Naive thymus-derived CD8-positive, alpha-beta T cell (primary cell): ENCODE measurements at regions not wholly inside any gene's neighbourhood (a gene's known extent, or its start where the extent isn't known, plus 50 kb on each side); places are given as distances from the start of the nearest gene placed in this dataset.

Experiments used
- ATAC-seq, 2 donors: fragments of 150-1000 bp; cut with Tn5 transposase in 1 of 2; sonication (Bioruptor Pico), chemical (Tn5 transposase) in 1 of 2; 1 replicate in 1 of 2; 2 replicates in 1 of 2; pipeline ENCODE4 v1.10.0; 2021; ENCODE audit warnings: mild to moderate bottlenecking in 2 of 2, moderate library complexity in 2 of 2
- POLR2A ChIA-PET: fragments of 350-600 bp; sonication (Branson Sonifier 250); formaldehyde crosslinking; loops from one replicate; lab custom pipeline; 2021; ENCODE audit warnings: antibody characterized with exemption; lab: Charles Lee
- DNase-seq, 10 donors: peaks; one replicate each; pipeline versions ENCODE4 v3.0.0 to v3.0.0-alpha.2; 2020 to 2022
- H3K27ac Mint-ChIP-seq, 10 donors: one replicate each; pipeline ENCODE4 v1.8.0; 2020 to 2022; ENCODE audit warnings: mild to moderate bottlenecking in 10 of 10, mixed read lengths in 10 of 10, moderate library complexity in 4 of 10, inconsistent platforms in 1 of 10
- H3K27me3 Mint-ChIP-seq, 5 donors: one replicate each; pipeline ENCODE4 v1.8.0; 2021 to 2022; ENCODE audit warnings: mixed read lengths in 5 of 5
- H3K36me3 Mint-ChIP-seq, 3 donors: one replicate each; pipeline ENCODE4 v1.8.0; 2020 to 2022; ENCODE audit warnings: mixed read lengths in 3 of 3, mild to moderate bottlenecking in 2 of 3, inconsistent platforms in 1 of 3
- H3K4me1 Mint-ChIP-seq, 4 donors: one replicate each; pipeline ENCODE4 v1.8.0; 2021 to 2022; ENCODE audit warnings: mixed read lengths in 4 of 4
- H3K4me3 Mint-ChIP-seq, 10 donors: one replicate each; pipeline ENCODE4 v1.8.0; 2020 to 2022; ENCODE audit warnings: mild to moderate bottlenecking in 10 of 10, mixed read lengths in 10 of 10, moderate library complexity in 6 of 10, inconsistent platforms in 1 of 10
- H3K9me3 Mint-ChIP-seq, 9 donors: one replicate each; pipeline ENCODE4 v1.8.0; 2020 to 2022; ENCODE audit warnings: mixed read lengths in 9 of 9, mild to moderate bottlenecking in 3 of 9, inconsistent platforms in 1 of 9, moderate library complexity in 1 of 9

DNA sequence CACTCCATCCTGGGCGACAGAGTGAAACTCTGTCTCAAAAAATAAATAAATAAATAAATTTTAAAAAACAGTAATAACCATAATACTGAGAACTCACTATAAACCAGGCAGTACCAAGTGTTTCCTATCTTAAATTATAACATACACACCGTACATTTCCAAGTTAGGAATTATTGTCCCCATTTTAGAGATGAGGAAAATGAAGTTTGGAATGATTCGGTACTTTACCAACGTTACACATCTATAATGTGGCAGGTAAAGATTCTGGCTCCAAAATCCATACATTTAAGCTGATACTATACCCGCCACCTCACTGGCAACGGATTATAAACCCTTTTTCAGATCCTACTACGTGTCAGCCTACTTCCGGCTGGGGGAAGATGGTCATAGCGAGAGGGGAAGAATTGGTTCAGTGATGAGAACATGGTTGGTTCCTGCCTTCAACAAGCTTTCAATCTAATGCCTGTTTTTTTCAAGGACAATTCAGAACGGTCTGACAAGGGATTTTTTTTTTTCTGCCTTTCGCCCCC lies 105.9 kb upstream of the ATF7IP start:
- peaks cover 0 to 13% (median 9%) of the 10 kb centered on the region in 9 donors for H3K9me3 Mint-ChIP-seq
- peak overlapping the region in 1 of 10 donors; percentile 19 for H3K4me3 Mint-ChIP-seq

DNA sequence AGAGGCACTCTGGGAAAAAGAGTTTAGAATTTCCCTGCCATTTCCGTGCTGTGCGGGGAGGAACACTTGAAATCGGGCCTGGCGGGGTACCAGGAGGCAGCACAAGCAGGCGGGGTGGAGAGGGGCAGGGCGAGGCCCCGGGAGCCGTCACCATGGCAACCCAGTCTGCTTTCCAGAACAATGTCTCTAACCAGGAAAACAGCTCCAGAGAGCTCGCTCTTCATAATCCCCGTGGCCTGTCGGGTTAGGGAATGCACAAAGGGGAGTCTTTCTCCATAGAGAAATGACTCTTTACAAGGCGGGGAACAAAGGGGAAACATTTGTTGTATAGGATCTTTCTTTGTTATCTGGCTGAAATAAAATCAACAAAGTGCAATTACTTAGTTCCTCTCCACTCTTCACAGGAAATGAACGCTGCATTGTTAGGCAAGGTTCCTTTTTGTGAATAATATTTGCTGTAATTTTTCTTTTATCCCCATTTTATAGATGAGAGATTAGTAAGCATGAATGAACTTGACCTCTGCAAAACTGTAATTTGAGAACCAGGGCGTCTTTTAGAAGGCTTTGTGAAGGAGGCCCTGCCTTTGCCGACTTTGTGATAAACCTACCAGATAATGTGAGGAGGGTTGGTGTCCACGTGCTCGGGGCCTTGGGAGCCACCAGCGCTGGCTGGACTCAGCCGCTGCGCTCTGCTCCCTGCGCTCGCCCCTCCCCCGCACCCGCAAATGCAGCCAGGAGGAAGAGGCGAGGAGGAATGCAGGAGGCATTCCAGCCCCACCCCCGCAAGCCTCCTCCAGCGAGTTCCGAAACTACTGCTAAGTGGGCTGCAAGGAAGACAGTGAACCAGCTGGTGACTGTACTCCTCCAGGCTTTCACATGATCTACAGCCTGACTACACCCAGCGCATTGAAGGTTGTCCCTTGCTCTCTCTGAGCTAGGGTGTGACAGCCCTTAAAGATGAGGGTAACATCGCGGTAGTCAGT lies 105.2 kb upstream of the ATF7IP start:
- ATAC-seq (no peak), DNase-seq (peak in 2 of 10 donors; percentile 12 to 63)
- Mint-ChIP-seq H3K4me3 (peak overlapping the region in 1 of 10 donors; percentile 19), H3K27me3 (no peaks in the 10 kb centered on the region), H3K36me3 (no peaks in the 10 kb centered on the region), H3K4me1 (peaks cover 24 to 74% (median 49%) of the 10 kb centered on the region in 4 donors), H3K27ac (peak overlapping the region; percentile 11 to 91 (median 54)), H3K9me3 (peaks cover 0 to 13% (median 9%) of the 10 kb centered on the region in 9 donors)
- POLR2A ChIA-PET = interaction anchor here (2.0 kb wide), 1 partner anchor 106 kb away, joined by 15 read pairs; the partner anchor contains the start of gene ATF7IP

More for the DNA sequence above, 105.9 kb upstream of the ATF7IP start:
- H3K36me3 Mint-ChIP-seq = no peaks in the 10 kb centered on the region
- DNase-seq (no peak), ATAC-seq (no peak)
- H3K27me3 Mint-ChIP-seq = no peaks in the 10 kb centered on the region
- peak overlapping the region in 9 of 10 donors; percentile 44 to 99 (median 58) for H3K27ac Mint-ChIP-seq
- H3K4me1 Mint-ChIP-seq = peaks cover 25 to 80% (median 56%) of the 10 kb centered on the region in 4 donors
- POLR2A ChIA-PET = interaction anchor here (2.0 kb wide), 1 partner anchor 106 kb away, joined by 15 read pairs; the partner anchor contains the start of gene ATF7IP

DNA sequence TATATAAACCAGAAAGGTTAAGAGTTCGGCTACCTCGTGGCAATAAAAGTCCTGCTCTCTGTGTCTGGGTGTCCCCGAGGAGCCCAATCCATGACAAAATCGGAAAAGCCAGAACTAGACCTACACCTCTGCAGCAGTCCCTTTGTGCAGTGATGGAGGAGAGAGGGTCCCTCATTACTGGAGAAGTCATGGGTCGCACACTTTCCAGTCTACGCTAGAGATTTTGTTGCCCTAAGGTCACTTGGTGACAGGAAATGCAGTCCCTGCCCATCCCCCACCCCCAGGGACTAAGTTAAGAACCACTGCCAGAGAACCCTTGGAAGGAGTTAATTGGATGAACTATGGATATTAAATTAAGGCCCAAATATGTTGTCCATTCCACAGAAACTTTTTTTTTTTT lies 104.4 kb upstream of the ATF7IP start:
- Mint-ChIP-seq H3K4me3 (peak overlapping the region in 1 of 10 donors; percentile 20), H3K36me3 (no peaks in the 10 kb centered on the region), H3K9me3 (peaks cover 0 to 13% (median 9%) of the 10 kb centered on the region in 9 donors), H3K4me1 (peaks cover 20 to 66% (median 41%) of the 10 kb centered on the region in 4 donors), H3K27ac (peak overlapping the region in 7 of 10 donors; percentile 13 to 79 (median 50)), H3K27me3 (no peaks in the 10 kb centered on the region)
- ATAC-seq = no peak
- POLR2A ChIA-PET = interaction anchor here (2.0 kb wide), 1 partner anchor 105 kb away, joined by 15 read pairs; the partner anchor contains the start of gene ATF7IP
- DNase-seq = no peak

DNA sequence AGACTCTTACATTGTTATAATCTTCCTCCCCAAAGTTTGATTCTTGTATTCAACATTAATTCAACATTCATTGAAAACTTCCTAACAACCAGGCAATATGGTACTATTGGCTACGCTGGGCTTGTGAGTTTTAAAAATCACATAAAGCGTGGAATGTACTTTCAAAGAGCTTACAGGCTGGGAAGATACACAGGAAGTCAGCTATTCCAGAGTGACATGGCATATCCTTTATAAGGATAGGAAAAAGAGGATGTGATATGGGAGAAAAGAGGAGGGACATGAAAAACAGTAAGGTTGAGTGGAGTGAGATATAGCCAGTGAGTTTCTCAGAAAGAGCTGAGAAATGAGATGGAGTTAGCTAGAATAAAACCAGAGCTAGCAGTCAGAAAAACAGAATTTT lies 103.6 kb upstream of the ATF7IP start:
- no peaks in the 10 kb centered on the region for H3K27me3 Mint-ChIP-seq
- ATAC-seq = no peak
- peaks cover 19 to 58% (median 34%) of the 10 kb centered on the region in 4 donors for H3K4me1 Mint-ChIP-seq
- peaks cover 0 to 13% (median 9%) of the 10 kb centered on the region in 9 donors for H3K9me3 Mint-ChIP-seq
- H3K36me3 Mint-ChIP-seq = no peaks in the 10 kb centered on the region
- POLR2A ChIA-PET = interaction anchor here (1.2 to 1.3 kb wide), 2 partner anchors 8 to 104 kb away, joined by 3 to 4 read pairs; partner anchors contain the start of gene ATF7IP
- H3K4me3 Mint-ChIP-seq = no peak overlapping the region
- DNase-seq = no peak
- peak overlapping the region in 5 of 10 donors; percentile 2 to 79 (median 38) for H3K27ac Mint-ChIP-seq

- Mint-ChIP-seq H3K9me3 (peaks cover 0 to 12% (median 7%) of the 10 kb centered on the region in 9 donors), H3K36me3 (no peaks in the 10 kb centered on the region), H3K27ac (peak overlapping the region in 4 of 10 donors; percentile 11 to 73 (median 58)), H3K4me1 (peaks cover 11 to 48% (median 23%) of the 10 kb centered on the region in 4 donors), H3K4me3 (no peak overlapping the region), H3K27me3 (no peaks in the 10 kb centered on the region)
- no peak for DNase-seq
- POLR2A ChIA-PET = interaction anchor here (1.2 to 1.3 kb wide), 2 partner anchors 9 to 103 kb away, joined by 3 to 4 read pairs; partner anchors contain the start of gene ATF7IP
- no peak for ATAC-seq
These were observed 102.5 kb upstream of the ATF7IP start for GRCh38 chr12:14262771-14263511.

DNA sequence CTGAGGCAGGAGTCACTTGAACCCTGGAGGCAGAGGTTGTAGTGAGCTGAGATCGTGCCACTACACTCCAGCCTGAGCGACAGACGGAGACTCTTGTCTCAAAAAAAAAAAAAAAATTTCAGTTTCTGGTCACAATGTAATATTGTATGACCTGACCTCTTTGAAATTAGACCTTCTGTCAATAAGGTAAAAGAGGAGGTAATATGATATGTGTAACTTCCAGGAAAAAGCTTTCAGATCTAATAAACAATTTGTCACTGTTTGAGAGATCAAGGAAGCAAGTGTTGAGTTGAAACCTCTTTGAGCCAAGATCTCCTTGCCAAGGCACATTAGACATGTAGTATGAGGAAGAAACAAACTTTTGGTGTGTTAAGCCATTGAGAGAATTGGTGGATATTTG lies 101.7 kb upstream of the ATF7IP start:
- peaks cover 0 to 2% (median 0%) of the 10 kb centered on the region in 3 donors for H3K36me3 Mint-ChIP-seq
- DNase-seq (no peak), ATAC-seq (no peak)
- H3K9me3 Mint-ChIP-seq = peaks cover 0 to 9% (median 5%) of the 10 kb centered on the region in 9 donors
- peaks cover 7 to 40% (median 15%) of the 10 kb centered on the region in 4 donors for H3K4me1 Mint-ChIP-seq
- POLR2A ChIA-PET = interaction anchor here (0.5 kb wide), 1 partner anchor 11 kb away, joined by 3 read pairs; no protein-coding TSS in a partner anchor
- H3K4me3 Mint-ChIP-seq = no peak overlapping the region
- H3K27ac Mint-ChIP-seq = peak overlapping the region in 3 of 10 donors; percentile 3 to 72 (median 60)
- no peaks in the 10 kb centered on the region for H3K27me3 Mint-ChIP-seq

- H3K4me1 Mint-ChIP-seq = peaks cover 7 to 35% (median 12%) of the 10 kb centered on the region in 4 donors
- no peaks in the 10 kb centered on the region for H3K27me3 Mint-ChIP-seq
- H3K27ac Mint-ChIP-seq = peak overlapping the region in 4 of 10 donors; percentile 14 to 60 (median 28)
- POLR2A ChIA-PET = no interaction called here
- no peak for ATAC-seq
- H3K36me3 Mint-ChIP-seq = peaks cover 0 to 4% (median 0%) of the 10 kb centered on the region in 3 donors
- H3K4me3 Mint-ChIP-seq = no peak overlapping the region
- no peak for DNase-seq
- H3K9me3 Mint-ChIP-seq = peaks cover 0 to 7% (median 3%) of the 10 kb centered on the region in 9 donors
These were observed 101.2 kb upstream of the ATF7IP start for GRCh38 chr12:14264316-14264715.

DNA sequence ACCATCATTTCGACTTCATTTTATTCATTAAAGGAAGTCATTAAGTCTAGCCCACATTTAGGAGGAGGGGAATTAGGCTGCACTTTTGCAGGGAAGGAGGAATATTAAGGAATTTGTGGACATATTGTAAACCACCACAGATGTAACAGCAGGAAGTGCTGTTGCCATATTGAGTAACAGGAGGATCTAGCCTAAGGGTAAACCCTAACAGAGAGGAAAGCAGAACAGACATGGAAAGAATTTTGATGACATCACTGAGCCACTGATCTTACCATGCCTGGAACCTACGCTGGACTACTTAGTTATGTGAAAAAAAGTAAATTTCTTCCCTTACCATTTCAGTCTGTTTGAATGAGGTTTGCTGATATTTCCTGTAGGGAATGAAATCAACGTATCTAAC lies 100.7 kb upstream of the ATF7IP start:
- no peak for ATAC-seq
- Mint-ChIP-seq H3K9me3 (peaks cover 0 to 10% (median 5%) of the 10 kb centered on the region in 9 donors), H3K27me3 (no peaks in the 10 kb centered on the region), H3K4me3 (no peak overlapping the region), H3K27ac (peak overlapping the region in 4 of 10 donors; percentile 14 to 60 (median 28)), H3K4me1 (peaks cover 7 to 31% (median 10%) of the 10 kb centered on the region in 4 donors), H3K36me3 (peaks cover 0 to 6% (median 0%) of the 10 kb centered on the region in 3 donors)
- no peak for DNase-seq
- POLR2A ChIA-PET = no interaction called here

DNA sequence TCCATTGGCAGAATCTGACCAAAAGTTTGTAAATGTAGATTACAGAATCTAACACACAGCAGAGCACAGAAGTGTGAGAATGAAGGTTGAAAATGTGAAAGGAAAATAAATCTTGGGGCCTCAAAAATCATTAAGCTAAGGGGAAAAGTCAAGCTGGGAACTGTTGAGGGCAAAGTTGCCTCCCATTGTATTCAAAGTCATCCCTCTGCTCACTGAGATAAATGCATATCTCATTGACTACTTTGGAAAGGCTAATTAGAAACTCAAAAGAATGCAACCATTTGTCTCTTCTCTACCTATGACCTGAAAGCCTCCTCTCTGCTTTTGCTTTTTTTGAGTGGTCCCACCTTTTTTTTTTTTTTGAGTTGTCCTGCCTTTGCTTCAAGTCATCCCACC lies 97.4 kb upstream of the ATF7IP start:
- DNase-seq = no peak
- Mint-ChIP-seq H3K9me3 (peaks cover 4 to 29% (median 12%) of the 10 kb centered on the region in 9 donors), H3K4me1 (peaks cover 2 to 17% (median 5%) of the 10 kb centered on the region in 4 donors), H3K4me3 (no peak overlapping the region), H3K27me3 (no peaks in the 10 kb centered on the region), H3K36me3 (peaks cover 0 to 18% (median 7%) of the 10 kb centered on the region in 3 donors), H3K27ac (peak overlapping the region in 1 of 10 donors; percentile 62)
- POLR2A ChIA-PET = interaction anchor here (0.8 kb wide), 1 partner anchor 108 kb away, joined by 6 read pairs; no protein-coding TSS in a partner anchor
- ATAC-seq = no peak

DNA sequence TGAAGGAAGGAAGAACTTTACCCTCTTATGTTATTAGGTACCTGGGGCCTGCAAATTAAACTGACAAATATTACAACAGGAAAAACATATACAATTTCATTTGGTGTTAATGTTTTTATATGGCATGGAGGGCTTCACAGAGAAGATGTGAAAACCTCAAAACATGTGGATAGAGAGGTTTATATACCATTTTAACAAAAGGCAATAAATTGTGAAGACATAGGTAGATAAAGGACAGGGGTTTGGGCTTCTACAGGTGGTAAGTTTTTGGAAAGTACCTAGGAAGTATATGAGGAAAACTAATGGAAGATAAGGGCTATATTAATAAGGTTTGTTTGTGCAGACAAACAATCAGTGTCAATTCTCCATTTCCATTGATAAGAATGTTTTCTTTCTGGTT lies 95.1 kb upstream of the ATF7IP start:
- POLR2A ChIA-PET = no interaction called here
- peaks cover 11 to 26% (median 12%) of the 10 kb centered on the region in 4 donors for H3K4me1 Mint-ChIP-seq
- no peaks in the 10 kb centered on the region for H3K27me3 Mint-ChIP-seq
- H3K4me3 Mint-ChIP-seq = no peak overlapping the region
- ATAC-seq (no peak), DNase-seq (no peak)
- H3K36me3 Mint-ChIP-seq = peaks cover 0 to 18% (median 7%) of the 10 kb centered on the region in 3 donors
- H3K27ac Mint-ChIP-seq = peak overlapping the region in 1 of 10 donors; percentile 40
- peaks cover 4 to 26% (median 12%) of the 10 kb centered on the region in 9 donors for H3K9me3 Mint-ChIP-seq
